HG02759 (cell line): ENCODE measurements at regions not wholly inside any gene's neighbourhood (a gene's known extent, or its start where the extent isn't known, plus 50 kb on each side); places are given as distances from the start of the nearest gene placed in this dataset.

Experiments used
- ATAC-seq: cut with Tn5 transposase; IDR thresholded peaks from one replicate; pipeline ENCODE4 v1.9.1; 2021; ENCODE audit warnings: mild to moderate bottlenecking, moderate library complexity; ENCODE audit not compliant: unreplicated experiment

DNA sequence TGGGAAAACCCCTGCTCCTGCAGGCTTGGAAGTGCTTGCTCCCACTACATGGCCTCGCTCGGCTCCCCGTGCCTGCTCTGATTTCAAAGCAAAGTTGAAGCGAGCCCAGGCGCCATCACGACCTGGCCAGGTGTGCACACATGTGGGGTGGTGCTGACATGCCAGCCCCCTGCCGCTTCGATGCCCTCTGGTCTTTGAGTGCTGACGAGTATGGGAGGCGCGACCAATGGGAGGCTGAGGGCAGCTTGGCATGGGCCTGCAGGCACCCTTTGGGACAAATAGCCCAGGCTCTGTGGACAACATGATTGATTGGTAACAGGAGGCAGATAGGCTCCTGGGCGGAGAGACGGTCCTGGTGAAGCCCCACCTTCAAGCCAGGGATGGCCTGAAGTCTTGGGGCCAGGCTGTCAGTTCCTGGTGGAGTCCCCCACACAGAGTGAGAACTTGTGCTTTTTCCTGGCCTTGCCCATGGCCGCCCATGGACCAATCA lies 252.4 kb upstream of the SEMA3A start:
- no peak for ATAC-seq

DNA sequence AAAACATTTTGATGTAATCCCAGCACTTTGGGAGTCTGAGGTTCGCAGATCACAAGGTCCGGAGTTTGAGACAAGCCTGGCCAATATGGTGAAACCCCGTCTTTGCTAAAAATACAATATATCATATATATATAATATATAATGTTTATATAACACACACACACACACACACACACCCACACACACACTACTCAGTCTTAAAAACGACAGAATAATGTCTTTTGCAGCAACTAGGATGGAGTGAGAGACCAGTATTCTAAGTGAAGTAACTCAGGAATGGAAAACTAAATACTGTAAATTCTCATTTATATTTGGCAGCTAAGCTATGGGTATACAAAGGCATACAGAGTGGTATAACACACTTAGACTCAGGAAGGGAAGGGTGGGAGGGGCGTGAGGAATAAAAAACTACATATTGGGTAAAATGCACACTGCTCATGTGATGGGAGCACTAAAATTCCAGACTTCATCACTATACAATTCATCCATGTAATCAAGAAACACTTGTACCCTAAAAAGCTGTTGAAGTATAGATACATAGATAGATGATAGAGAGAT lies 231.2 kb upstream of the SEMA3A start:
- ATAC-seq = no peak

DNA sequence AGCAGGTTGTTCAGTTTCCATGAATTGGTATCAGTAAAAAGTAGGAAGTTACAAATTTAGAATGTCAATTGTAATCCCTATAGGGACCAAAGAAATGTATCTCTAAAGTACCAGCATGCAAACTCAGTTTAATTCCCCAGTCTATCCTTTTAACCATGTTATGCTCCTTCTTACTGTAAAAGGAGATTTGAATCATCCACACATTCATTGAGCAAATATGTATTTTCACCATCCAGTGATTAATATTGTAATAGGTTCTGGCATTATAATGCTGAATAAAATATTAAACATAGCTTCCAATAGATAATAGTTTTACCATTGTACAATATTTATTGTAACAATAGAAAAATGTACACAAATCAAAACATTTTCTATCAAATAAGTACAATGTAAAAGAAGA lies 228.2 kb upstream of the SEMA3A start:
- no peak for ATAC-seq

DNA sequence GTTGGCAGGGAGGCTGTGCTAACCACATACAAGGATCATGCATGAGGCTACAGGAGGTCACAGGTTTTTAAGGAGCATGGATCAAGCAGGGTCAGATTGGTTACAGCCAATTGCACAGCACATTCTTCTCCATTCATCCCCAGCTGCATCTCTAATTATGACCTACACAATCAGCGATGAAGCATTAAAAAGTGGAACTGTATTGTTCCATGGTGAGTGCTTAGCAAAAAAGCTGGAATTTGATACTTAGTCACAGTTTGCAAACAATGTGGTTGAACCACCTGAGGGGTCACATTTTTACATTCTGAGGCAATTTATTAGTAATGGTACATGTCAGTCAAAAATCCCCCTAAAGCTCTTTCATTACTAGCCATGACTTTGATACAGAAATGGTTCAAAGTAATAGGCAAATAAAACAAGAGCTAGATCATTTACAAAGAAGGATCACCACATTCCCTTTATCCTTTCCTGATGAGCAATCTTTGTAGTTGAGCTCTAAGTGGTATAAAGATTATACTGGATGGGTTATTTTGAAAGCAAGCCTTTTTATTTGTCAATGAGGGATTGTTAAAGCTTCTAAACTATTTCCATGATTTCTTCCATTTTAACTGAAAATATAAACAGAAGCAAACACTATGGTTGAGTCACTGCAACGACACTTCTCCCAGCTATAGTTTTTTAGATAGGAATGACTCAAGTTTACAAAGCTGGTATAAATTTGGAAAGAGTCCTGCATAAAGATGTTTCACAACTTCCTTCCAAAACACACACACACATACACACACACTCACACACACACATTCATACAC lies 217.8 kb upstream of the SEMA3A start:
- no peak for ATAC-seq

DNA sequence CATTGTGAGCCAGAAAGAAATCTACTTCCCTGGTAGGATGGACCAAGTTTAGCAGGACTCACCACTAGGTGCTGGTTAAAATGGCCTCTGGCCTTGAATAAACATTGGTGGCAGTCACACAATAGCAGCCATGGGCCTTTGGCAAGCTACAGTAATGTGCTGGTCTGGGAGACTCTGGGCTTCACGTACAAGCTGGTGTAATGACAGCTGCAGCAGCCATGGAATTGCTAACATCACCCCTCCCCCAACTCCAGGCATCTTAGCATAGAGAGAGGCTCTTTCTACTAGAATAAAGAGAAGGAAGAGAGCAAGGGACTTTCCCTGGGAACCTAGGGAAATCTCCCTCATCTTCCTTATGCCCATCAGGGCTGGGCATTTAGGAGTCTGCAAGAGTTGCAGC lies 205.1 kb upstream of the SEMA3A start:
- ATAC-seq = no peak

DNA sequence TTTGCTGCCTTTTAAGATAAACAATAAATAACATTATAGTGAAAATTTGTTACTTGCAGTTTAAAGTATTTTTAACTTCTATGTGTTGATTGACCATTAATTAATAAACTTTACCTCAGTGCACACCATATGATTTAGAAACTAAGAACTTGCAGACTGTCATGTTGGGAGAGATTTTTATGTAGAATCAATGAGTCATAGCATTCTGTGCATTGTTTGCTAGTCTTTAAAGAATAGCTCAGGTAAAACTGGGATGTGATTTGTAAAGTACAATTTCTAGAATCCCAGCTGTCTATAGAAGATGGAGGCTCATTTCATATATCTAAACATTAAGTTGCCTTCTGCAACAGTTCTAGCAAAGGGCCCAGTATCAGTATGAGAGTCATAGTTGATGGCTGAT lies 199.6 kb upstream of the SEMA3A start:
- no peak for ATAC-seq

DNA sequence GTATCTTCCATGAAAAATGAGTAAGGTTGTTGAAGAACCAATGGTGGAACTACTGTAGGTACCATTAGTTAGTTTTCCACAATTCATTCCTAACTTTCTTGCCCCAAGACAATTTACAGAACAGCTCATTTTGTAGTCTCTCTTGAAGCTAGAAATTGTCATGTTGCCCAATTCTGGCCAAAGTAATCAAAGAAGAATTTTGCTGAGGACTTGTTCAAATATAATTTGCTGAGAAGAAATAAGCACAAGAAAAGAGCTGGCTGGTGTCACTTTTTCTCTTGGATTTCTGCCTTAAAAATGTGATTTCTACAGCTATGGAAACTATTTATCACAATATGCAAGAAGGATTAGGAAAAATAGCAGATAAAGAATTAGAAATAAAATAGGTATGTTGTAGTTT lies 199.2 kb upstream of the SEMA3A start:
- ATAC-seq = no peak

DNA sequence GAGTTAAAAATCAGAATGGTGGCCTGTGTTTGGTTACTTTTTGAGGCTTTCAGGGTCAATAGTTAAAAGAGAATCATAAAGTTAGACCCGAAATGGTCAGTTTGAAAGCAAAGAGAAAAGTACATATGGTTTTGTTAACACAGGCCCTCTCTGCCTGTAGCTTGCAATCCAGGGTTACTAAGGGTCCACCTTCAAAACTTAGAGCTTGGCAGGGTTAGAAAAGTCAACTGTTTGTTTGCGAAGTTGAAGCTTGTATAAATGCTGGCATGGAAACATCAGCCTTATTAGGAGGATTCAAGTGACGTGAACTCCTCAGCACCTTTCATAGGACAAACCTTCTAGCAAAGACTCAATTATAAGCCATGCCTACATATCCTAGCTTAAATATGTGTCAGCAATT lies 196.3 kb upstream of the SEMA3A start:
- ATAC-seq = no peak

DNA sequence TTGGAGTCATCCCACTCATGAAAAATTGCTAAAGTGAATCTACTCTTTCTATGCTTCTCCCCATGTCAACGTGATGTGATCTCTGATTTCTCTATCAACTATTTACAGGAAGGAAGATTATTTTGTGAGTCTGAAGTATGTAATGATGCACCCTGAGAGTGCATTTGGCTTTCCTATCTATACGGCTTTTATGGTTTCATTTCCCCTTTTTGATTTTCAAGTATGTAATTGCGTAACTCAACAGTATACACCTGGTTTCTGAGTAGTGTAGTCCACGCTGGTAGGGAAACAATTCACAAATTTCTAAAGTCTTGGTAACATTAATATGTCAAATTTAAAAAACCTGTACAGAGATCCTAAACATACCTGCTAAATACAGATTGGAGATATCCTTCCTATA lies 194.7 kb upstream of the SEMA3A start:
- ATAC-seq = peak; percentile 98

DNA sequence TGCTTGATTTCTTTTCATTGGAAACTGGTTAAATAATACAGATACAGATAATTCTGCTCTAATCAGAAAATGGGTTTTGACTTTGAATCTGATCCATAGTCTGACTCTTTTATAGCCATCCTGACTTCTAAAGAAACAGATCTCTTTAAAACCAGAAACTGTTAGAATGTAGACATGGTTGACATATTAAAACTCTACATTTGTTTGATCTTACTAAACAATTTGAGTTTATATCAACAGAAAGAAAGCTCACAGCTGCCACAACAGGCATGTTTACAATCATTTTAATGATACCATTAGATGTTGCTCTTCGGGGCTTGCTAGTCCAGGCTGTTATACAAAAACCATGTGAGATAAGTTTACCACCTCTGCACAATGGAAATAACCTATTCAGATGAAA lies 193.0 kb upstream of the SEMA3A start:
- ATAC-seq = no peak

DNA sequence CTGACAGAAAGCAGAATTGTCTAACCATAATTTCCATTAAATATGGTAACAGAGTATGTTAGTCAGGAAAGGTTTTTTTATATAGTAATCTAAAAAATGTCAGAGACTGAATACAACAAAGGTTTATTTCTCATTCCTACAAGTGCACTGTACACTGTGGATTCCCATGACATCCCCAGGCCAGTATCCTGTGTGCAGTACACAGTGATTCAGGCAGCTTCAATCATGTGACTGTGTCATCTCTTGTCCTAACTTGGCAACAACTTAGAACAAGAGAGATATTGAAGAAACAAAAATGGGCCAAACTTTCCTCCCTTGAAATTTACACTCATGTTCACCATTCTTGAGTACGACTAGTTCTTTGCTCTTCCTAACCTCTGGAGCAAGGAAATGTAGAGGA lies 189.8 kb upstream of the SEMA3A start:
- ATAC-seq = no peak

DNA sequence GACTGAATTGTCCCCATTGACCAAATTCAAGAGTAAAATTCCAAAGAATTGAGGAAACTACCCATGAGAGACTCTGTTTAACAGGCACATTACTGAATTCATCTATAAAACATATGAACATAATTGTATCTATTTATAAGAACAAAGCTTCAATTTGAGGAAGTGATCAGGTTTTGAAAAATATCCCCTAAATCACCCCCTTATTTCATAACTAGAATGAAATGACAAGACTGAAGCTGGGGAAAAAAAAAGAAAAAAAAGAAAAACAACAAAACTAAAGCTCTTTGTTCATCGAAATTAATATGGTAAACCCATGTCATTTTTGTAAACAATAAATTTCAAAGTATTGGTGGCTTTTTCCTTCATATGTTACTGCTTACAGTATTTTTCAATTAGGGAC lies 184.9 kb upstream of the SEMA3A start:
- no peak for ATAC-seq

DNA sequence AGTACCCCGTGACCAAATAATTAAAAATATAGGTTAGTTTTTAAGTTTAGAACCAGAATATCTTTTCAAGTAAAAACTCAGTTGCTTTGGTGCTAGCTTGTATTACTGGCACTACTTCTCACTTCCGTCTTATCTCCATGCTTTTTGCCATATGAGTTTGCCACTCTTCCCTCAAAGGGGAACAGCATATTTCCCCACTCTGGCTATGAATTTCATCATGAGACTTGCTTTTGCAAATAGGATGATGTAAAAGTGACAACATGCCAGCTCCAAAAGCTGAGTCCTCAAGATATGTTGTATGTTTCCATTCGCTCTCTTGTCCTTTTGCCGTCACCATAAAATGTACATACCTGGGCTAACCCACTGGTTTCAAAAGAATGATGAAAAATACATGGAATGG lies 178.1 kb upstream of the SEMA3A start:
- ATAC-seq = no peak

DNA sequence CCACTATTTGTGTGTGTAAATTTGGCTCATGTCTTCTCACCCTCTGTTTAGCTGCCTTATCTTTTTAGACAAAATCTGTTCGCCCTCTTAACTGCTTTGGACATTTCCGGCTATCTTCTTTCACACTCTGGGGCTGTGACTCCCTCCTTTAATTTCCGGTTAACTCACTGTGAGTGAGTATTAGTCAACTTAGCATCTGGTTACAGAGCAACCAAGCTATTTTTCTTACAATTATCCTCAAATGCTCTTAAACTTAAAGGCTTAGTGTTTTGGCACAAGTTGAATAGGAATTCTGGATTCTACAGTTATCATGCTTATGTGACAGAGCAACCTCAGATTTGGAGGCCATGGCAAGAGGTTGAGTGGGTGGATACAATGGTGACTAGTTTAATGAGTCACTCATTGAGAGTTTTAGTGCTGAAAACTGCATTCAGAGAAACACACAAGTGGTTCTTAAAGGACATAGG lies 177.6 kb upstream of the SEMA3A start:
- ATAC-seq = no peak

DNA sequence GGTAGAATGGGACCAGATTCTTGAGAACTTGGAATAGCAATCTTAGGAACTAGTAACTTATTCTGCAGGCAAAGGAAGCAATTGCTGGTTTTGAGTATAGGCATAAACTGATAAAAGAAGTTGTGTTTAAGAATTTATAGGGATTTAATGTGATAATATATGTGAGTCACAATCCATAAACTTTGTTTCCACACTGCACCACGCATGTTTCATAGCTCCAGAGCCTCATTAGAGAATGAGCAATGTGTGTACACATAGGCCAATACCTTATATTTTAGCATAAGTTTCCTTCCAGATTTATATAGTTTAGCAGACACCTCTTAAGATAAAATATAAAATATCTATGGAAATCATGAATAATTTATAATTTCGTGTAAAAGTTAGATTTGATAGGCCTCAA lies 175.5 kb upstream of the SEMA3A start:
- no peak for ATAC-seq

DNA sequence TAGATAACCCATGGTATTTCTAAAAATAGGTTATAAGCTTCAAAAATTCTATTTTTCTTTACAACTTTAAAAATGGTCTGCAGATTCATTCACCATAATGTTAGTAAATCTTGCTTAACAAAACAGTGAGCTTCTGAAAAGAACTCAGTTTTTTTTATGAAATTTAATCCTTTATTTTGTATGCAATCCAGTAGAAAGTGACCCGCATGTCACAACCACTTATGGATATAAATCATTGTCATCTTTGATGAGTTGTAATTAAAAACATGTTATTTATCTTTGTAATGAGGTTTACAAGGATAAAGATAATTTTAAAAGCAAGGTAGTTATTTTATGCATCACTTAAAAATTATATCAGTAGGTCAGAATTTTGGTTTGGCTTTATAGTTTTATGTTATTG lies 173.5 kb upstream of the SEMA3A start:
- no peak for ATAC-seq

DNA sequence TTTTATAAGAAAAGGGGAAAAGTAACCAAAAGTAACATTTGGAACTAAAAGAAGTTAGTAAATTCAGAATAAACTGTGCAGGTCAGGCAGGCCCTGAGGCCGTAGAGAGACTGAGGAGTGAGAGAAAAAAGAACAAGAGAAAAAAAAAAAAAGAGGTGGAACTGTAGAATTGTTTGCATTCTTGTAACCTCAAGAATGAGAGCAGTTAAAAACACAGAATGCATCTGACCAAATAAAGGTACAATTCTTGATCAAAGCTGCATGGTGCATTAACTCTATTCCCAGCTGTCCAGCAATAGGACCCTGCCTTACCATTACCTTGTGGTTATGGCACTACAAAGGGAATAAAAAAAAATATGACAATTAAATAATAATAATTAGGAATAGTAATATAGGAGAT lies 170.1 kb upstream of the SEMA3A start:
- ATAC-seq = no peak

DNA sequence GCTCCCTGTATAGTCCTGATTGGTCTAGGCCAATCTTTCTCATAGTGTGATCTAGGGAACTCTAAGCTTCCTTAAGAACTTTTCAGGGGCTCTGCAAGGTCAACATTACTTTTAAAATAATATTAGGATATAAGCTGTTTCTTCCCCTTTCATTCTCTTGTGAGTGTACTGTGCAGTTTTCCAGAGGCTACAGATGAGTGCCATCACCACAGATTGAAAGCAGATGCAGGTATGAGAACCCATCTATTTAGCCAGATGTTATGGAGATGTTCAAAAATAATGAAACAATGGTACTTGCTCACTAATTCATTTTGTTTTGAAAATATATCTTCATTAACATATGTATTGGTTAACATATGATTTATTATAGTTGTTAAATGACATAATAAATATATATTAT lies 169.2 kb upstream of the SEMA3A start:
- ATAC-seq = no peak

DNA sequence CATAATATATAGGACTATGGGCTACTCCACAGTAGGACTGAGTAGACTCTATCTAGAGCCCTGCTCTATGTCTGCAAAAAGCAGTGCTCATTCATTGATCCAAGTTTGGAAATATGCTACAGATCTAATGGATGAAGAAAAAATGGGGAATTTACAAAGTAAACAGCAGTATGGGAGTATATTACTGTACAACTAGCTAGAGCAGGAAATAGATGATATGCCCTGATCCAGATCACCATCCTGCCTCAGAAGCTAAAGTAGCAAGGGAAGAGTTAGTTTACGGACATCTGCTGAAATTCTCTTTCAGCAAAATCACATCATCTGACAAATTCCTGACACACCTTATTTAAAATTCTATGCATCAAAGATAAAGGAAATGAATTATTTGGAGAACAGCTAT lies 168.2 kb upstream of the SEMA3A start:
- ATAC-seq = no peak

DNA sequence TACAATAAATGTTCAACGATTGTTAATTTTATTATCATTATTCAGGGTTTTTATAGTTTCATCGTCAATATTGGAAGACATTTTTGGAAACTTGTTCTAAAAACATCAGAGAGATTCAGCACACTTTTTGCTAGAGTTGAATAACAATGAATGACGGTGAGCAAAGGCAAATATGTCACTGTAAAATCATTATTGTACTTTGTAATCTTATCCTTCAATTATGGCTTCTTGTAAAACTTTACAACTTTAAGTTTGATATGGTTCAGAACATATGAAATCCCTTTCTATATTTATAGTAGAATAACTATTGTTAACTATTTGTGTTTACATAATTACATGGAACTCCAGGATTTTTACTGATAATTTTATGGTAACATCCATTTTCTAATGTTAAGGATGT lies 167.8 kb upstream of the SEMA3A start:
- no peak for ATAC-seq

DNA sequence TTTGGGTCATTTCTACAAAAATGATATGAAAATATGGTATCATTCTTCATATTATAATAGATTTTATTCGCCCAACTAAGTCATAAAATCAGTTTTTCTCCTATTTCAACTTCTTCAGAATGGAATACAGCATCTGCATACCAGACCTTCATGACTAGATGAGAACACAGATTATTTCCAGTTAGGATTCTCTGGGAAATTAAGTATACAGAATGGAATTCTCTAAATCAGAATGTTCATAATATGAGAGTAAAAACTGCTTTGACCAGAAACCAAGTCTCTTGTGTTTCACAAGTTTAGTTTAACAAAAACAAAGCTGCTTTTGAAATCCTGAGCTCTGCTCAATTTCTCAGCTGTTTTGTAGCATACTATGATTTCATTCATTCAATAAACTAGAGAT lies 160.3 kb upstream of the SEMA3A start:
- ATAC-seq = no peak

DNA sequence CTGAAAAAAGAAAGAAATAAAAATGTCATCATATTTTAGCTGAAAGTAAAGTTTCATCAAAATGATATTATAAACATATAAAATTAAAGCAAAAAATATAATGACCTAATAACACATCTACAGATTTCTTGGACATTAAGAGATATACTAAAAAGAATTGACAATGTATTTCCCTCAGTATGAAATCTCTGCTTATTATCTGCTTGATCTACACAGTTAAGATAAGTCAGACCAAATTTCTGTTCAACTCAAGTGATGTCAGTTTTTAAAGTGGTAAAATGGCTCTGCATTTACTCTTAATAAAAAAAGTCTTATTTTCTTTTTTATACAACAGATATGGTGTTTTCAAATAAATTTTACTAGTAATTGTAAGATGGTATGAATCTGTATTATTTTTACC lies 159.4 kb upstream of the SEMA3A start:
- ATAC-seq = no peak

DNA sequence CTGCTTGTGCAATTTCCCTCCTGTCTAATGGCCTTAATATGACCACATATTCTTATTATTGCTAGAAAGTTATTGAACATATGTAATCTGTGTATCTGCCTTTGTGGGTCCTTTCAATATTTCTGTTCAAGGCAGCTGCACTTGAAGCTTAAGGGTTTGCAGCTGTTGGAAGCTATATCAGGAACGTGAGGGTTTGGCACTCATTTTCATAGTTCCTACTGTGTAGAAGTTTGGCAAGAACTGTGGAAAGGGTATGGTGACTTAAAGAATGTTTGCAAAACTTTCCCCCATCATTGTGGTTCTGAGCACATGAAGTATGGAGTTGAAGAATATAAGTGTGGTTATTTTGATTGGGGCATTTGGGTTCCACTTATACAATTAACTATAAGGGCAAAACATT lies 144.7 kb upstream of the SEMA3A start:
- no peak for ATAC-seq
